ENCODE measurements at regions not wholly inside any gene's neighbourhood (a gene's known extent, or its start where the extent isn't known, plus 50 kb on each side); places are given as distances from the start of the nearest gene placed in this dataset.
A peak's percentile ranks its signal among the peaks of the same experiment; 100 is the strongest.
"Not testable (repeated sequence)": the region's sequence is repeated elsewhere in the genome, so short reads cannot be mapped to it uniquely, and the experiment has no call there.

DNA sequence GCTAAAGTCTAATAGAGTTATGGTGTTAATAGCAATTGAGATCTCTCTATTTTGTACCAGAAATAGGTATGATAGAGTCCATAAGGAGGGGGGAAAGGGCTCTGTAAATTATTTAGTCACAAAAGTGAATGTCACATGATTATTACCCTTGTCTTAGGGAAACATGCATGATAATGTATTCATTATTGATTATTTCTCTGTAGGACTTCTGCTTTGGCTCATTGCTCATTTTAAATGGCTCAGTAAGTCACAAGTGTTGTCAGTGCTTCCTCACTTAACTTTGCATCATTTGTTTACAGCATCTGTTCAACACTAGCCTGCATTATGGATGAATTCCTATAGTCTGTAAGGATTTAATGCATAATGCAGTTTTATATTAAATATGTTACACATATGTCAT, 788.8 kb upstream of the EDIL3 start:
- no peak for DNase-seq

GRCh38 chr5:85182344-85182743, 797.7 kb upstream of the EDIL3 start:
- DNase-seq = no peak

DNA sequence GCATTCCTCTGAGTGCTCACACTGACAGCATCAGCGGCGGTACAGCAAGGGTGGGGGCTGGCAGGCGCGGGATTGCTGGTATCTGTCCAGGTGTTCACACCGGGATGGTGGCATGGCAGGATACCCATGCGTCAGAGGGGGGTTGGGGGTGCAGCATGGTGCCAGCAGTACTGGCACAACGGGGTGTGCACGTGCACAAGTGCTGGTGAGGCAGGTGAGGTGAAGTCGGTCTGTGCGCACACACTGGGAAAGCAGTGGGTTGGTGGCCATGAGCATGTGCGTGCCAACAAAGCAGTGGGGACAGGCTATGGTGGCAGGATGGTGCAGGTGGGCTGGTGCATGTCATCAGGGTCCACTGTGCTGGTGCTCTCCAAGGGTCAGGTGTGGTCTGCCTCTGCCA, 819.6 kb upstream of the EDIL3 start:
- DNase-seq = no peak

GRCh38 chr5:85205430-85205829, 820.8 kb upstream of the EDIL3 start:
- DNase-seq = no peak

DNA sequence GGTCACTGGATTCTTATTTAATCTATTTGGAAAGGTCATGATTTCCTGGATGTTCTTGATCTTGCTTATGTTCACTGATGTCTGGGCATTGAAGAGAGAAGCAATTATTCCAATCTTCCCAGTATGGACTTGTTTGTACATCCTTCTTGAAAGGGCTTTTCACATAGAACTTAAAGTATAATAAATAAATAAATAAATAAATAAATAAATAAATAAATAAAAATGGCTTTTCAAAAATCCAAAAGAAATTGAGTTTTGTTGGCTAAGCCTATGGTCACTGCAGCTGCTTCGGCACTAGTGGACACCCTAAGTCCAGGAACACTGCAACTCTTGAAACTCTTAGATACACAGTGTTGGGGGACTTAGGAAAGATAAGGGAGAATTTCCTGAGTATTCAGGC, 840.7 kb upstream of the EDIL3 start:
- DNase-seq = no peak

DNA sequence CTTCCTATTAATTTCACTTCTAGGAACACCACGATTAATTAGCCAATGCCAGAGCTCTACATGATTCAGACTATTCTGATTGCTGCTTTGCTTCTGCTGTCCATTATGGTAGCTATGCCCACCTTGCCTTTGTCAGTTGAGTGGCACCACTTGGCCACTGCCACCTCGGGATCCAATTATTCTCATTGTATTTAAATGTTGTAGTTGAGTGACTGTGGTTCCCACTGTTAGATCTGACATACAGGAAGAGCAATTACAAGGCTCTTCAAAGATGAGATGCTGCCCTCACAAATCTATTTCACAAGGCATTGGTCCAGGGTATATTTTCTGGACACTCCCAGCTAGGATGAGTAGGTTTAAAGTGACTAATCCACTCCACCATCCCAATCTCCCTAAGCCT, 864.5 kb upstream of the EDIL3 start:
- DNase-seq = no peak

- DNase-seq = no peak
Observed at GRCh38 chr5:85263125-85263524, 878.4 kb upstream of the EDIL3 start.

- DNase-seq = no peak
Observed at GRCh38 chr5:85266692-85267091, 882.0 kb upstream of the EDIL3 start.

- DNase-seq = no peak
Observed at GRCh38 chr5:85268194-85268593, 883.5 kb upstream of the EDIL3 start.

GRCh38 chr5:85278193-85278592, 893.5 kb upstream of the EDIL3 start:
- DNase-seq = no peak

- no peak for DNase-seq
Observed at GRCh38 chr5:85288914-85289313, 904.2 kb upstream of the EDIL3 start.

DNA sequence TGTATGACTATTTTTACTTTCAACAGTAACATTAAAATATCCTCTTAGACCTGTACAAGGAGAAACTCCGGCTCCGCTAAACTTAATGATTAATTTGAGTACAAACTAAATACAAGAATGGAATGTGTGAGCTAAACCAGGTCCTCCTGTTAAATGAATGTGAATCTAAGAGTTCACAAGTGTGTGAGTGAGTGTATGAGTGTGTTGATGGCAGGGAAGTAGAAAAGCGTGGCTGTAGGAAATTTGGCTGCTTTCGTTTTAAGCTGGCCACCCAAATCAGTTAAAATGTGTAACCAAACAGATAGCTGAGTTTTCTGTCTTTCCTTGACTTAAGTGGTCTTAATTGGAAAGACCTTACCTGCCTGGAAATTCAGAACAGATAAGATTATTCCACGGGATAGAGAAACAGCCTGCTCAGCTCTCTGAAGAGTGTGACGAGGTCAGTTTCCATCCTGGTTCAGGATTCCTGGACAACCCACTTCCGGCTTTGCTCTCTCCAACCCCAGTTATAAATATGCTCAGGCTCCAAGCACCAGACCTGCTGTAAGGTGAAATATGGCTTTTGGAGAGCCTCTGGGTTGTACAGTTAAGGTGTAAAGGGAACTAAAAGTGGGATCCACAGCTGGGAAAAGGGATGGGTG, 908.6 kb upstream of the EDIL3 start:
- no peak for DNase-seq

GRCh38 chr5:85304524-85304923, 919.8 kb upstream of the EDIL3 start:
- DNase-seq = no peak

- DNase-seq = no peak
Observed at GRCh38 chr5:85305766-85306165, 921.1 kb upstream of the EDIL3 start.

GRCh38 chr5:85311536-85311935, 926.9 kb upstream of the EDIL3 start:
- no peak for DNase-seq

DNA sequence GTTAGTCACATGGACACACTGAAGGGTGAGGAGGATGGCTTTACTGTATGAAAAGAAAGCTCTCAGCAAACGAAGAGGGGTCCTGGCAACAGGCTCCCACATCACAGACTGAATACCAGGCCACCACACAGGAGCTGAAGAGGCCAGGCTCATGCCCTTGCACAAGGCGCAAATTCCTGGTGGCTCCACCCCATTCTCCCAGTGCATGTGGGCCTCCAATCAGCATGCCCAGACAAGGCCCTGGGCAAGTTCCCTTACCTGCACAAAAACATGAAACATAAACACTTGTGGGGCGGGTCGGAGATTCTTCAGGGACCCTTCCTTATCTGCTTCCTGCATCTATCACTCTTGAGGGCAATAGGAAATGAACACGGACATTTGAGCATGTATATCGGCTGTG, 935.8 kb upstream of the EDIL3 start:
- no peak for DNase-seq

GRCh38 chr5:85333276-85333675, 948.6 kb upstream of the EDIL3 start:
- DNase-seq = no peak

DNA sequence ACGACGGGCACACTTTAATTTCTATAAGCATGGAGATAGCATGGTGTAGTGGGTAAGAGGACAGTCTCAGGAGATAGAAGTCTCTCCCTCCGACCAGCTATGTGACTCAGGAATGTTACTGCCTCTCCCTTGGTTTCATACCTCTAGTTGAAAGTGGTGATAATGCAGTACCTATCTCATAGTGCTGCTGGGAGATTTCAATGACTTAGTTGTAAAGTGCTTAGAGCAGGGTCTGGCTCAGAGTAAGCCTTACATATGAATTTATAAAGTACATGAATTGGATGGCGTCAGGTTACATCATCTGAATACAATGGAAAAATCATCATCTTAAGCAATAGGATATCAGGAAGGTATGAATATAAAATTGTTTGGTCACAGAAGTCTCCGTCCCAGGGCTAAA, 952.8 kb upstream of the EDIL3 start:
- peak in 1 of 2 experiments; percentile 3 for DNase-seq

- DNase-seq = no peak
Observed at GRCh38 chr5:85340790-85341189, 956.1 kb upstream of the EDIL3 start.

DNA sequence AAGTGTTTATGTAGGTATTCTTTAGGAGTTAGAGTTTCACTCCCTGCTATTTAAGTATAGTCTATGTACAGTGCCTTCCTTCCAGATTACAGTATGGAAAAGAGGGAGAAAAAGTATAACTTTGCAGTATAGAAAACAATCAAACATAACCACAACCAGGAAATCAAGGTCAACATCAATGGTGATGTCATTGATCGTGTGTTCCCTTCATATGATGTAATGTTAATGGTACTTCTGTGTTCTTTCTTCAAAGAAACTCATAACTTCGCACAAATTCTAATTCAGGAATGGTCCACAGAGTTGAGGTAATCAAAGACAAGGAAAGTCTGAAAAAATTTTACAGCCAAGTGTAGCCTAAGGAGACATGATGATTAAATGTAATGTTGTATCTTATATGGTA, 961.1 kb upstream of the EDIL3 start:
- no peak for DNase-seq

DNA sequence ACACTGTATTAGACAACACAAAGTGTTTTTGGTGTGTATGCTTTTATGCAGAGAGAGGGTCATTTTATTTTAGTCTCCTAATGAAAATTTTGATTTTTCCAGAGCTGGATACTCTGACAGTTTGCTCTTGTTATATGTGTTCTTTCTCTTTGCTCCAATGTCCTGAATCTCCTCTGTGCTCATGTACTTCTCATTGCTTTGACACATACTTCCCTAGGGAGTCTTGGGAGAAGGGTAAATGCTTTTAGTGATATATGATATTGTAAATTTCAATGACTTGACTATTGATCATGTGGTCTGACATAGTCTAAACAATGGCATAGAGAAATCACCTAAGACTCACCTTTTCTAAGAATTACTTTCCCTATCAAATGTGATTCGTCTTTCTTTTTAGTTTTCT, 972.6 kb upstream of the EDIL3 start:
- DNase-seq = no peak

- no peak for DNase-seq
Observed at GRCh38 chr5:85375525-85375924, 990.8 kb upstream of the EDIL3 start.

DNA sequence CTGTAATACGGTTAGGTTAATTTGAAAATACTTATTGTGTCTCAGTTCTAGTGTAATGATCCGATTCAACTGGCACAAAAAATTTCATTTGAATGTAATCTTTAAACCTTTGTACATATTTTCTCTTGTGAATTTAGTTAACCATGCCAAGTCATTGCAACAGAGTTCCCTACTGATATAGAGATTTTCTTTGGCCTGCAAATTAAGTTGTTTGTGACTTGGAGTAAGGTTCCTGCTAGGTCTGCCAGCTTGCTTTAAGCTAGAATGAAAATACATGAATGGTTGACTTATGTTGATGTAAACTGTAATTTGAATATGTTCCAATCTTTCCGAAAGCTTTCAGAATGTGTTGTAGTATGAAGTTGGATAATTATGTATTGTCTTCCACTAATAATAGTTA, 1004.1 kb upstream of the EDIL3 start:
- DNase-seq = no peak

DNA sequence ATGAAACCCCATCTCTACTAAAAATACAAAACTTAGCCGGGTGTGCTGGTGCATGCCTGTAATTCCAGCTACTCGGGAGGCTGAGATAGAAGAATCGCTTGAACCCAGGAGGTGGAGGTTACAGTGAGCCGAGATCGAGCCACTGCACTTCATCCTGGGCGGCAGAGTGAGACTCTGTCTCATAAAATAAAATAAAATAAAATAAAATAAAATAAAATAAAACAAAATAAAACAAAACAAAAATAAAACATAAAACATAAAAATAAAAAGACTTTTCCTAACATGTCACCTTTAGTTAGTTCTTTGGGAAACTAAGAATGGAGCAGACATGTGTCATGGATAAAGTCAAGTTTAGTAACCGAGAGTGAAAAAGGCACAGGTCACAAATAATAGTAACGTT, 1007.6 kb upstream of the EDIL3 start:
- DNase-seq = not testable (repeated sequence)

GRCh38 chr5:85395526-85395925, 1010.8 kb upstream of the EDIL3 start:
- DNase-seq = no peak

- no peak for DNase-seq
Observed at GRCh38 chr5:85397451-85397850, 1012.8 kb upstream of the EDIL3 start.

Data from NCI-H524 (cell line).